ENCODE measurements at regions not wholly inside any gene's neighbourhood (a gene's known extent, or its start where the extent isn't known, plus 50 kb on each side); places are given as distances from the start of the nearest gene placed in this dataset.

- Mint-ChIP-seq H3K4me1 (ENCODE audit: insufficient read depth, unreplicated experiment) (peaks cover 10% of the 10 kb centered on the region), H3K9me3 (ENCODE audit: unreplicated experiment) (peaks cover 22% of the 10 kb centered on the region), H3K36me3 (ENCODE audit: insufficient read depth, unreplicated experiment) (no peaks in the 10 kb centered on the region), H3K27me3 (ENCODE audit: insufficient read depth, unreplicated experiment) (no peaks in the 10 kb centered on the region), H3K4me3 (ENCODE audit: unreplicated experiment) (no peak overlapping the region), H3K27ac (ENCODE audit: low read depth, unreplicated experiment) (no peak overlapping the region)
- CTCF ChIA-PET: interaction anchor here (1.0 to 1.2 kb wide), 2 partner anchors 9 to 25 kb away, joined by 4 read pairs; no protein-coding TSS in a partner anchor
- no TSS peak for BruUV-seq (replicated peaks)
- intact Hi-C loops (cut with micrococcal nuclease): no loop called here
- TF ChIP-seq CTCF (IDR thresholded peaks at IDR 0.05; ENCODE audit: unreplicated experiment): no peak
- POLR2A ChIA-PET: interaction anchor here (0.9 to 1.1 kb wide), 2 partner anchors 23 to 99 kb away, joined by 3 read pairs; no protein-coding TSS in a partner anchor
- DNase-seq (ENCODE audit: unreplicated experiment): no peak
Measured at GRCh38 chr1:14215151-14215550, 383.3 kb upstream of the KAZN start.

GRCh38 chr1:14217384-14217783, 381.1 kb upstream of the KAZN start:
- POLR2A ChIA-PET: no interaction called here
- DNase-seq (ENCODE audit: unreplicated experiment): no peak
- peaks cover 10% of the 10 kb centered on the region for H3K4me1 Mint-ChIP-seq (ENCODE audit: insufficient read depth, unreplicated experiment)
- peaks cover 25% of the 10 kb centered on the region for H3K9me3 Mint-ChIP-seq (ENCODE audit: unreplicated experiment)
- CTCF ChIA-PET: interaction anchor here (0.6 kb wide), 1 partner anchor 473 kb away, joined by 3 read pairs; no protein-coding TSS in a partner anchor
- H3K4me3 Mint-ChIP-seq (ENCODE audit: unreplicated experiment): no peak overlapping the region
- no peaks in the 10 kb centered on the region for H3K27me3 Mint-ChIP-seq (ENCODE audit: insufficient read depth, unreplicated experiment)
- BruUV-seq (replicated peaks): no TSS peak
- no peak for TF ChIP-seq CTCF (IDR thresholded peaks at IDR 0.05; ENCODE audit: unreplicated experiment)
- H3K27ac Mint-ChIP-seq (ENCODE audit: low read depth, unreplicated experiment): no peak overlapping the region
- intact Hi-C loops (cut with micrococcal nuclease): no loop called here
- no peaks in the 10 kb centered on the region for H3K36me3 Mint-ChIP-seq (ENCODE audit: insufficient read depth, unreplicated experiment)

GRCh38 chr1:14220324-14220723, 378.2 kb upstream of the KAZN start:
- intact Hi-C loops (cut with micrococcal nuclease): no loop called here
- Mint-ChIP-seq H3K9me3 (ENCODE audit: unreplicated experiment) (peaks cover 23% of the 10 kb centered on the region), H3K27ac (ENCODE audit: low read depth, unreplicated experiment) (no peak overlapping the region), H3K4me3 (ENCODE audit: unreplicated experiment) (no peak overlapping the region), H3K36me3 (ENCODE audit: insufficient read depth, unreplicated experiment) (no peaks in the 10 kb centered on the region), H3K4me1 (ENCODE audit: insufficient read depth, unreplicated experiment) (no peaks in the 10 kb centered on the region), H3K27me3 (ENCODE audit: insufficient read depth, unreplicated experiment) (no peaks in the 10 kb centered on the region)
- ChIA-PET CTCF (no interaction called here), POLR2A (interaction anchor here (0.5 kb wide), 1 partner anchor 144 kb away, joined by 3 read pairs; no protein-coding TSS in a partner anchor)
- no peak for DNase-seq (ENCODE audit: unreplicated experiment)
- TF ChIP-seq CTCF (IDR thresholded peaks at IDR 0.05; ENCODE audit: unreplicated experiment): no peak
- no TSS peak for BruUV-seq (replicated peaks)

- POLR2A ChIA-PET: interaction anchor here (0.5 to 0.6 kb wide), 2 partner anchors 144 to 648 kb away, joined by 3 read pairs; no protein-coding TSS in a partner anchor
- Mint-ChIP-seq H3K9me3 (ENCODE audit: unreplicated experiment) (peaks cover 23% of the 10 kb centered on the region), H3K4me3 (ENCODE audit: unreplicated experiment) (no peak overlapping the region), H3K27me3 (ENCODE audit: insufficient read depth, unreplicated experiment) (no peaks in the 10 kb centered on the region), H3K4me1 (ENCODE audit: insufficient read depth, unreplicated experiment) (no peaks in the 10 kb centered on the region), H3K27ac (ENCODE audit: low read depth, unreplicated experiment) (no peak overlapping the region), H3K36me3 (ENCODE audit: insufficient read depth, unreplicated experiment) (no peaks in the 10 kb centered on the region)
- no peak for DNase-seq (ENCODE audit: unreplicated experiment)
- intact Hi-C loops (cut with micrococcal nuclease): no loop called here
- no TSS peak for BruUV-seq (replicated peaks)
- TF ChIP-seq CTCF (IDR thresholded peaks at IDR 0.05; ENCODE audit: unreplicated experiment): no peak
- CTCF ChIA-PET: no interaction called here
Measured at GRCh38 chr1:14220811-14221210, 377.7 kb upstream of the KAZN start.

Measured in MCF 10A (cell line).